HL-60 (cell line): ENCODE measurements at regions not wholly inside any gene's neighbourhood (a gene's known extent, or its start where the extent isn't known, plus 50 kb on each side); places are given as distances from the start of the nearest gene placed in this dataset.

Source experiments
- DNase-seq, 2 experiments: peaks; one replicate each; pipeline ENCODE4 v3.0.0-alpha.2; 2010 to 2020; ENCODE audit warnings: low read depth in 1 of 2, low spot score in 1 of 2
- H3K27ac ChIP-seq: fragments of 250-450 bp; sonication (Bioruptor Pico); replicated peaks from 2 replicates; pipeline ENCODE4 v1.5.1; 2020; ENCODE audit warnings: mild to moderate bottlenecking, moderate library complexity
- H3K27me3 ChIP-seq: fragments of 250-450 bp; sonication (Bioruptor Pico); 2 replicates; pipeline ENCODE4 v1.5.1; 2021; ENCODE audit warnings: mild to moderate bottlenecking, moderate library complexity; ENCODE audit not compliant: insufficient read depth, poor library complexity, severe bottlenecking
- H3K4me3 ChIP-seq: replicated peaks from 2 replicates; pipeline ENCODE4 v1.5.1; 2011; ENCODE audit warnings: mild to moderate bottlenecking, control low read depth, low read length; ENCODE audit not compliant: insufficient read depth
- CTCF ChIP-seq: IDR thresholded peaks from one replicate; pipeline ENCODE4 v1.5.1; 2011; ENCODE audit warnings: low read length, control low read depth, inconsistent platforms; ENCODE audit not compliant: insufficient read depth
- GABPA ChIP-seq: IDR thresholded peaks from 2 replicates; pipeline ENCODE4 v1.6.1; 2012; ENCODE audit warnings: low read depth
- POLR2AphosphoS5 ChIP-seq: IDR thresholded peaks from 2 replicates; pipeline ENCODE4 v1.6.1; 2012; ENCODE audit warnings: low read depth
- REST ChIP-seq: IDR thresholded peaks from 2 replicates; pipeline ENCODE4 v1.6.1; 2012; ENCODE audit warnings: low read depth; ENCODE audit not compliant: insufficient replicate concordance
- SPI1 ChIP-seq: IDR thresholded peaks from 2 replicates; pipeline ENCODE4 v1.6.1; 2012; ENCODE audit warnings: low read depth, mild to moderate bottlenecking, borderline replicate concordance

GRCh38 chr2:16170675-16171424, 230.5 kb downstream of the MYCN start:
- TF ChIP-seq POLR2AphosphoS5 (no peak), GABPA (no peak), CTCF (no peak), REST (no peak), SPI1 (no peak)

DNA sequence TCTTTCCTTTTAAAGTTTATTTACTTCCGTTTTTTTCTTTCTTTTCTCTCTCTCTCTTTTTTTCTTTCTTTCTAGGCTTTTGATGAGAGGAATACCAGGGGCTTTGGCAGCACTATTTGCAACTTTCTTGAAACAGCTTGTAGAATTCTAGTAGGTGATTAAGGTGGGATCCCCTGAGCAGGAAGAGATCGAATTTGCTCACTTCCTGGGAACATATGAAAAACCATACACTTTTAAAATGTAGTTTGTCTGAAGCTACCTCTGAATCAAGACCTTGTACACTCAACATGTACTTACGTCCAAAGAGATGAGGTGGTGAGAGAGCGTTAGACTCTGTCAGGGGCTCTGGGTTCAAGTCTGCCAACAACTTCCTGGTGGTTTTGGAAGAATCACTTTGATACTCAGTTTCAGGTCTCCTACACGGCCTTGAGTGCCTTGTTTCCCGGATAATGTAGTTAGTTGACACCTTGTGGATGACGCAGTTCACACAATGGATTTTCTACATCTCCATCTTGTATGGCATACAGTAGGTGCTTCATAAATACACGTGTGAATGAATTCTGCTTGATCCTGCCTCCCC, 229.1 kb downstream of the MYCN start:
- H3K27me3 ChIP-seq, result no peaks in the 10 kb centered on the region
- TF ChIP-seq CTCF (no peak), SPI1 (no peak), GABPA (no peak), POLR2AphosphoS5 (no peak), REST (no peak)
- DNase-seq, result no peak
- H3K4me3 ChIP-seq, result no peak overlapping the region
- no peak overlapping the region for H3K27ac ChIP-seq

More at GRCh38 chr2:16170675-16171424, 230.5 kb downstream of the MYCN start:
- DNase-seq, result no peak
- no peak overlapping the region for H3K27ac ChIP-seq
- no peaks in the 10 kb centered on the region for H3K27me3 ChIP-seq
- no peak overlapping the region for H3K4me3 ChIP-seq

- no peak for TF ChIP-seq CTCF
- no peak for TF ChIP-seq SPI1
- no peak for TF ChIP-seq GABPA
- no peak for TF ChIP-seq POLR2AphosphoS5
- TF ChIP-seq REST, result no peak
- no peaks in the 10 kb centered on the region for H3K27me3 ChIP-seq
- no peak overlapping the region for H3K27ac ChIP-seq
- DNase-seq, result no peak
- H3K4me3 ChIP-seq, result no peak overlapping the region
Measured at GRCh38 chr2:16168506-16169264, 228.3 kb downstream of the MYCN start.
